HCT116 (cell line): ENCODE measurements at regions not wholly inside any gene's neighbourhood (a gene's known extent, or its start where the extent isn't known, plus 50 kb on each side); places are given as distances from the start of the nearest gene placed in this dataset.

Experiments used
- ATAC-seq: fragments of 200-7000 bp; cut with Tn5 transposase; 2 replicates; pipeline ENCODE4 v1.9.1; 2020; ENCODE audit warnings: mild to moderate bottlenecking, moderate library complexity
- BruUV-seq: library from RNA; stranded (reverse); fragments of 400-500 nt; replicated peaks from 2 replicates; lab custom pipeline; 2021; lab: Mats Ljungman, UMichigan
- CTCF ChIA-PET: fragments of 300-600 bp; sonication (Branson Sonifier 250); formaldehyde crosslinking; loops from one replicate; lab custom pipeline; 2021; ENCODE audit warnings: antibody characterized with exemption; lab: Charles Lee
- POLR2A ChIA-PET: fragments of 300-600, 350-600 bp; sonication (Branson Sonifier 250); formaldehyde crosslinking; loops from one replicate; lab custom pipeline; 2021; ENCODE audit warnings: antibody characterized with exemption; lab: Charles Lee
- RAD21 ChIA-PET, 2 experiments: fragments of 300-600 bp; sonication (Branson Sonifier 250); formaldehyde crosslinking; loops; one replicate each; lab custom pipeline; 2023; ENCODE audit warnings: low total read pairs in 2 of 2; ENCODE audit not compliant: uncharacterized antibody in 2 of 2, unreplicated experiment in 2 of 2, low non-redundant PET in 1 of 2; lab: Charles Lee
- DNase-seq: peaks from one replicate; pipeline ENCODE4 v3.0.0-alpha.2; 2010; ENCODE audit warnings: low read depth, low spot score
- H2AFZ ChIP-seq: fragments of 200-600 bp; shearing (Covaris generic), sonication (generic); 2 replicates; pipeline ENCODE4 v1.6.1; 2017; ENCODE audit warnings: low read depth, mixed run types, mixed read lengths, antibody characterized with exemption, low read length; ENCODE audit not compliant: poor library complexity, severe bottlenecking
- H3K27ac ChIP-seq: 2 replicates; pipeline ENCODE4 v1.5.1; 2012; ENCODE audit warnings: low read depth, low read length
- H3K27me3 ChIP-seq: fragments of 200-600 bp; sonication (generic); 2 replicates; pipeline ENCODE4 v1.6.1; 2016; ENCODE audit warnings: mixed run types, low read length, mixed read lengths; ENCODE audit not compliant: insufficient read depth
- H3K36me3 ChIP-seq, 2 experiments: fragments of 200-500 bp in 1 of 2; fragments of 200-600 bp in 1 of 2; sonication (Bioruptor generic) in 1 of 2; sonication (generic) in 1 of 2; 2 replicates each; pipeline versions ENCODE4 v1.5.1 to v1.6.1; 2014 to 2016; ENCODE audit warnings: low read length in 2 of 2, inconsistent platforms in 1 of 2, mixed read lengths in 1 of 2, mixed run types in 1 of 2; ENCODE audit not compliant: insufficient read depth in 2 of 2, control insufficient read depth in 1 of 2
- H3K4me1 ChIP-seq, 2 experiments: fragments of 200-600 bp in 1 of 2; sonication (generic) in 1 of 2; 2 replicates each; pipeline versions ENCODE4 v1.5.1 to v1.6.1; 2012 to 2017; ENCODE audit warnings: low read length in 2 of 2, inconsistent platforms in 1 of 2, mild to moderate bottlenecking in 1 of 2, mixed read lengths in 1 of 2, mixed run types in 1 of 2, moderate library complexity in 1 of 2; ENCODE audit not compliant: insufficient read depth in 2 of 2, control insufficient read depth in 1 of 2
- H3K4me2 ChIP-seq: fragments of 200-600 bp; sonication (generic); 2 replicates; pipeline ENCODE4 v1.6.1; 2017; ENCODE audit warnings: mixed run types, low read length, mixed read lengths
- H3K4me3 ChIP-seq, 2 experiments: fragments of 200-600 bp in 1 of 2; sonication (generic) in 1 of 2; replicated peaks in 1 of 2; 2 replicates each; pipeline ENCODE4 v1.5.1; 2011 to 2016; ENCODE audit warnings: low read length in 2 of 2, control low read depth in 1 of 2, low read depth in 1 of 2, mild to moderate bottlenecking in 1 of 2, mixed read lengths in 1 of 2, mixed run types in 1 of 2
- H3K79me2 ChIP-seq: fragments of 200-600 bp; sonication (generic); 2 replicates; pipeline ENCODE4 v1.6.1; 2017; ENCODE audit warnings: mild to moderate bottlenecking, mixed run types, low read length, moderate library complexity, mixed read lengths; ENCODE audit not compliant: insufficient read depth
- H3K9ac ChIP-seq: fragments of 200-600 bp; sonication (generic); 2 replicates; pipeline ENCODE4 v1.6.1; 2016; ENCODE audit warnings: low read length, mixed read lengths
- H3K9me2 ChIP-seq: fragments of 200-600 bp; sonication (generic), shearing (Covaris generic); 2 replicates; pipeline ENCODE4 v1.6.1; 2017; ENCODE audit warnings: mixed run types, mild to moderate bottlenecking, moderate library complexity; ENCODE audit not compliant: insufficient read depth
- H3K9me3 ChIP-seq, 2 experiments: fragments of 200-500 bp in 1 of 2; fragments of 200-600 bp in 1 of 2; sonication (Bioruptor generic) in 1 of 2; sonication (generic) in 1 of 2; 2 replicates each; pipeline ENCODE4 v1.6.1; 2014 to 2017; ENCODE audit warnings: low read length in 2 of 2, mixed read lengths in 2 of 2, inconsistent platforms in 1 of 2, low read depth in 1 of 2, mild to moderate bottlenecking in 1 of 2, mixed run types in 1 of 2, moderate library complexity in 1 of 2; ENCODE audit not compliant: control insufficient read depth in 1 of 2, insufficient read depth in 1 of 2
- H4K20me1 ChIP-seq: fragments of 200-600 bp; sonication (generic), shearing (Covaris generic); 2 replicates; pipeline ENCODE4 v1.6.1; 2017; ENCODE audit warnings: mixed run types, mild to moderate bottlenecking, moderate library complexity; ENCODE audit not compliant: insufficient read depth
- CEBPB ChIP-seq: IDR thresholded peaks from 2 replicates; pipeline ENCODE4 v1.6.1; 2012; ENCODE audit warnings: low read depth
- CTCF ChIP-seq, 3 experiments: fragments of 200-600 bp in 1 of 3; sonication (generic) in 1 of 3; IDR thresholded peaks in 2 of 3; conservative IDR thresholded peaks in 1 of 3; 2 replicates each; pipeline ENCODE4 v1.5.1; 2012 to 2017; ENCODE audit warnings: low read depth in 2 of 3, low read length in 2 of 3, antibody characterized with exemption in 1 of 3, borderline replicate concordance in 1 of 3, control low read depth in 1 of 3, mild to moderate bottlenecking in 1 of 3, mixed read lengths in 1 of 3, mixed run types in 1 of 3, moderate library complexity in 1 of 3; ENCODE audit not compliant: insufficient read depth in 1 of 3
- EGR1 ChIP-seq: IDR thresholded peaks from 2 replicates; pipeline ENCODE4 v1.6.1; 2012; ENCODE audit warnings: low read depth
- ELF1 ChIP-seq: IDR thresholded peaks from 2 replicates; pipeline ENCODE4 v1.6.1; 2012; ENCODE audit warnings: low read depth, borderline replicate concordance
- EZH2phosphoT487 ChIP-seq: fragments of 200-600 bp; IDR thresholded peaks from 2 replicates; pipeline ENCODE4 v1.6.1; 2018; ENCODE audit warnings: antibody characterized with exemption, borderline replicate concordance
- FOSL1 ChIP-seq: IDR thresholded peaks from 2 replicates; pipeline ENCODE4 v1.6.1; 2012; ENCODE audit warnings: low read depth
- JUND ChIP-seq: IDR thresholded peaks from 2 replicates; pipeline ENCODE4 v1.6.1; 2012
- POLR2A ChIP-seq: IDR thresholded peaks from 2 replicates; pipeline ENCODE4 v1.7.0; 2011; ENCODE audit warnings: borderline replicate concordance; ENCODE audit not compliant: insufficient read depth, insufficient read length; ENCODE audit errors: extremely low read depth
- RAD21 ChIP-seq: IDR thresholded peaks from 2 replicates; pipeline ENCODE4 v1.6.1; 2012; ENCODE audit warnings: low read depth, mild to moderate bottlenecking
- SIN3A ChIP-seq: IDR thresholded peaks from 2 replicates; pipeline ENCODE4 v1.6.1; 2012; ENCODE audit warnings: low read depth
- SRF ChIP-seq: IDR thresholded peaks from 2 replicates; pipeline ENCODE4 v1.6.1; 2012; ENCODE audit warnings: low read depth
- YY1 ChIP-seq: IDR thresholded peaks from 2 replicates; pipeline ENCODE4 v1.6.1; 2011; ENCODE audit warnings: low read length, low read depth, moderate library complexity, mild to moderate bottlenecking; ENCODE audit not compliant: insufficient replicate concordance; ENCODE audit errors: extremely low read depth
- ZBTB33 ChIP-seq: IDR thresholded peaks from 2 replicates; pipeline ENCODE4 v1.6.1; 2011; ENCODE audit warnings: mild to moderate bottlenecking, low read length, moderate library complexity; ENCODE audit not compliant: insufficient replicate concordance; ENCODE audit errors: extremely low read depth
- ZFX ChIP-seq: fragments of 450-650 bp; IDR thresholded peaks from 2 replicates; pipeline ENCODE4 v1.6.1; 2017
- ZNF274 ChIP-seq: fragments of 200-500 bp; sonication (Bioruptor generic); IDR thresholded peaks from 2 replicates; pipeline ENCODE4 v1.6.1; 2014; ENCODE audit warnings: mild to moderate bottlenecking, low read depth, low read length, inconsistent platforms
- intact Hi-C: fragments of 100-400 bp; cut with micrococcal nuclease; formaldehyde crosslinking; loops from 2 replicates; pipeline ENCODE4 v1.10.0; 2022
- TF ChIP-seq, protein P1 (sequence below): IDR thresholded peaks from 2 replicates; pipeline ENCODE4 v1.6.1; 2012; ENCODE audit warnings: low read depth
- TF ChIP-seq, protein P2 (sequence below): IDR thresholded peaks from 2 replicates; pipeline ENCODE4 v1.6.1; 2012

DNA sequence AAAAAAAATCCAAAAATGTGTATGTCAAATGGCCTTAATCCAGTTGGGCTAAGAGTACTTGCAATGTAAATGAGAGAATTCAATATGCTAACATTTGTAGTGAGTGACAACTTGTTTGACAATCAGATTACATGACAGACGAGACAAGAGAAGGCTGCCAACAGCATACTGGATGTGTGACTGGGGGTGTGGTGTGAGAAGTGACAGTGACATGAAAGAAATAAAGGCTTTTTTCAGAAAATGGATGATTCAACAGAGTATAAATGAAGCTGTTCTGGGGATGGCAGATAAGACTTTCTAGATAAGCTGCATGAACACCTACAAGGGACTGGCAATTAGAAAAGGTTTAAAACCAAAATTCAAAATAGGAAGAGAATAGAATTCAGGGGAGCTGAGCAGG lies 143.4 kb downstream of the CENPC start:
- BruUV-seq, result no TSS peak

More for the DNA sequence above, 143.4 kb downstream of the CENPC start:
- Histone ChIP-seq H3K27me3 (0 out of 2 replicates have a peak, but pooled peaks cover 3% of the 10 kb centered on the region), H2AFZ (no peak overlapping the region), H3K36me3 (no peaks in the 10 kb centered on the region), H3K4me2 (no peak overlapping the region), H3K79me2 (no peaks in the 10 kb centered on the region), H3K4me3 (no peak overlapping the region), H3K4me1 (no peaks in the 10 kb centered on the region), H3K9me3 (no peaks in the 10 kb centered on the region), H3K9me2 (no peaks in the 10 kb centered on the region), H4K20me1 (no peaks in the 10 kb centered on the region), H3K9ac (no peak overlapping the region), H3K27ac (no peak overlapping the region)
- POLR2A ChIA-PET, result no interaction called here
- RAD21 ChIA-PET, result no interaction called here
- CTCF ChIA-PET, result no interaction called here
- TF ChIP-seq SIN3A (no peak), FOSL1 (no peak), ZBTB33 (no peak), EGR1 (no peak), CTCF (IDR thresholded peaks at IDR 0.05 in 2 of 3, conservative IDR thresholded peaks at IDR 0.05 in 1 of 3; ENCODE audit: borderline replicate concordance in 1 of 3, insufficient read depth in 1 of 3, low read depth in 2 of 3, low read length in 2 of 3) (no peak), EZH2phosphoT487 (no peak), ELF1 (no peak), RAD21 (no peak), CEBPB (no peak), ZNF274 (no peak), SRF (no peak), JUND (no peak), ZFX (no peak), YY1 (no peak), POLR2A (no peak)
- TF ChIP-seq, protein P1, sequence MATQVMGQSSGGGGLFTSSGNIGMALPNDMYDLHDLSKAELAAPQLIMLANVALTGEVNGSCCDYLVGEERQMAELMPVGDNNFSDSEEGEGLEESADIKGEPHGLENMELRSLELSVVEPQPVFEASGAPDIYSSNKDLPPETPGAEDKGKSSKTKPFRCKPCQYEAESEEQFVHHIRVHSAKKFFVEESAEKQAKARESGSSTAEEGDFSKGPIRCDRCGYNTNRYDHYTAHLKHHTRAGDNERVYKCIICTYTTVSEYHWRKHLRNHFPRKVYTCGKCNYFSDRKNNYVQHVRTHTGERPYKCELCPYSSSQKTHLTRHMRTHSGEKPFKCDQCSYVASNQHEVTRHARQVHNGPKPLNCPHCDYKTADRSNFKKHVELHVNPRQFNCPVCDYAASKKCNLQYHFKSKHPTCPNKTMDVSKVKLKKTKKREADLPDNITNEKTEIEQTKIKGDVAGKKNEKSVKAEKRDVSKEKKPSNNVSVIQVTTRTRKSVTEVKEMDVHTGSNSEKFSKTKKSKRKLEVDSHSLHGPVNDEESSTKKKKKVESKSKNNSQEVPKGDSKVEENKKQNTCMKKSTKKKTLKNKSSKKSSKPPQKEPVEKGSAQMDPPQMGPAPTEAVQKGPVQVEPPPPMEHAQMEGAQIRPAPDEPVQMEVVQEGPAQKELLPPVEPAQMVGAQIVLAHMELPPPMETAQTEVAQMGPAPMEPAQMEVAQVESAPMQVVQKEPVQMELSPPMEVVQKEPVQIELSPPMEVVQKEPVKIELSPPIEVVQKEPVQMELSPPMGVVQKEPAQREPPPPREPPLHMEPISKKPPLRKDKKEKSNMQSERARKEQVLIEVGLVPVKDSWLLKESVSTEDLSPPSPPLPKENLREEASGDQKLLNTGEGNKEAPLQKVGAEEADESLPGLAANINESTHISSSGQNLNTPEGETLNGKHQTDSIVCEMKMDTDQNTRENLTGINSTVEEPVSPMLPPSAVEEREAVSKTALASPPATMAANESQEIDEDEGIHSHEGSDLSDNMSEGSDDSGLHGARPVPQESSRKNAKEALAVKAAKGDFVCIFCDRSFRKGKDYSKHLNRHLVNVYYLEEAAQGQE, result no peak
- TF ChIP-seq, protein P2, sequence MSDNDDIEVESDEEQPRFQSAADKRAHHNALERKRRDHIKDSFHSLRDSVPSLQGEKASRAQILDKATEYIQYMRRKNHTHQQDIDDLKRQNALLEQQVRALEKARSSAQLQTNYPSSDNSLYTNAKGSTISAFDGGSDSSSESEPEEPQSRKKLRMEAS, result no peak
- ATAC-seq (no peak), DNase-seq (no peak)
- intact Hi-C loops, result no loop called here
